GM23248 (cell line): ENCODE measurements at regions not wholly inside any gene's neighbourhood (a gene's known extent, or its start where the extent isn't known, plus 50 kb on each side); places are given as distances from the start of the nearest gene placed in this dataset.

Experiments
- EZH2 ChIP-seq: fragments of 200-600 bp; sonication (generic); IDR thresholded peaks from 2 replicates; pipeline ENCODE4 v1.6.1; 2018; ENCODE audit warnings: antibody characterized with exemption, mild to moderate bottlenecking; ENCODE audit not compliant: insufficient read depth, poor library complexity, severe bottlenecking
- EZH2phosphoT487 ChIP-seq: fragments of 200-600 bp; sonication (generic); IDR thresholded peaks from 2 replicates; pipeline ENCODE4 v1.6.1; 2018; ENCODE audit warnings: antibody characterized with exemption, moderate library complexity, mild to moderate bottlenecking, low read depth; ENCODE audit not compliant: insufficient read depth

- TF ChIP-seq EZH2, result no peak
- TF ChIP-seq EZH2phosphoT487, result no peak
Measured at GRCh38 chr1:83418558-83418957, 580.4 kb downstream of the TTLL7 start.
